ENCODE measurements at regions not wholly inside any gene's neighbourhood (a gene's known extent, or its start where the extent isn't known, plus 50 kb on each side); places are given as distances from the start of the nearest gene placed in this dataset.

DNA sequence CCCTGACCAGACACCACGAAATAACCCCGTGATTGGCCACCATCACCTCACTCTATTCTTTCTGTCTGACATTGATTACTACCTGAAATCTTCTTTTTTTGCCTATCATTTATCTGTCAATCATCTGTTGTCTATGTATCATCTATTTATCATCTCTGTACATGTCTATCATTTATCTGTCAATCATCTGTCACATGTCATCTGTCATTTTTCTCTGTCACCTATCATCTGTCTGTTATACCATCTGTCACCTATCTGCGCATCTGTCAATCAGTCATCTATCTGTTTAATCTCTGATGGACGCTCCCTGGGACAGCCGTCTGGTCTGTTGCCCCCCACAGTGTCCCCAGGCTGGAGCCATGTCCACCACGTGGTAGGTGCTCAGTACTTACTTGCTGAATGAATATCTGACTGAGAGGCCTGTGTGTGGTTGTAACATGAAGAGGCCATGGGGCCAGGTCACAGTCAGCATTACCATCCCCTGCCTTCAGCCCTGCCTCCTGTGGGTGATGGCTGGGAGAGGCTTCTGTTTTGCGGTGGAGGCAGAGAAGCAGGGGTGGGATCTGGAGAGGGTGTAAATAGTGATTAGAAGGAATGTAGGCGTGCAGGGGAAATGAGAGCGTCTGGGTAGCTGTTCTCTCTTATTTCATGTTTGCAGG lies 302.7 kb downstream of the QKI start:
- H3K4me1 ChIP-seq: peaks cover 0 to 9% (median 3%) of the 10 kb centered on the region in 4 donors
- ATAC-seq: no peak
- H3K9me3 ChIP-seq: no peaks in the 10 kb centered on the region
- TF ChIP-seq POLR2A (IDR thresholded peaks at IDR 0.05): no peak
- TF ChIP-seq, protein P1, sequence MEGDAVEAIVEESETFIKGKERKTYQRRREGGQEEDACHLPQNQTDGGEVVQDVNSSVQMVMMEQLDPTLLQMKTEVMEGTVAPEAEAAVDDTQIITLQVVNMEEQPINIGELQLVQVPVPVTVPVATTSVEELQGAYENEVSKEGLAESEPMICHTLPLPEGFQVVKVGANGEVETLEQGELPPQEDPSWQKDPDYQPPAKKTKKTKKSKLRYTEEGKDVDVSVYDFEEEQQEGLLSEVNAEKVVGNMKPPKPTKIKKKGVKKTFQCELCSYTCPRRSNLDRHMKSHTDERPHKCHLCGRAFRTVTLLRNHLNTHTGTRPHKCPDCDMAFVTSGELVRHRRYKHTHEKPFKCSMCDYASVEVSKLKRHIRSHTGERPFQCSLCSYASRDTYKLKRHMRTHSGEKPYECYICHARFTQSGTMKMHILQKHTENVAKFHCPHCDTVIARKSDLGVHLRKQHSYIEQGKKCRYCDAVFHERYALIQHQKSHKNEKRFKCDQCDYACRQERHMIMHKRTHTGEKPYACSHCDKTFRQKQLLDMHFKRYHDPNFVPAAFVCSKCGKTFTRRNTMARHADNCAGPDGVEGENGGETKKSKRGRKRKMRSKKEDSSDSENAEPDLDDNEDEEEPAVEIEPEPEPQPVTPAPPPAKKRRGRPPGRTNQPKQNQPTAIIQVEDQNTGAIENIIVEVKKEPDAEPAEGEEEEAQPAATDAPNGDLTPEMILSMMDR (IDR thresholded peaks at IDR 0.05): no peak
- 79% methylated on average over 7 of the region's 9 CpGs for WGBS (ENCODE audit: insufficient coverage, low coverage, low lambda C conversion rate, missing lambda C conversion rate)
- H3K4me3 ChIP-seq: no peak overlapping the region
- no peaks in the 10 kb centered on the region for H3K36me3 ChIP-seq
- no peak for DNase-seq
- intact Hi-C loops (cut with DNase I): no loop called here
- H3K27ac ChIP-seq: no peak overlapping the region
- no peaks in the 10 kb centered on the region for H3K27me3 ChIP-seq

DNA sequence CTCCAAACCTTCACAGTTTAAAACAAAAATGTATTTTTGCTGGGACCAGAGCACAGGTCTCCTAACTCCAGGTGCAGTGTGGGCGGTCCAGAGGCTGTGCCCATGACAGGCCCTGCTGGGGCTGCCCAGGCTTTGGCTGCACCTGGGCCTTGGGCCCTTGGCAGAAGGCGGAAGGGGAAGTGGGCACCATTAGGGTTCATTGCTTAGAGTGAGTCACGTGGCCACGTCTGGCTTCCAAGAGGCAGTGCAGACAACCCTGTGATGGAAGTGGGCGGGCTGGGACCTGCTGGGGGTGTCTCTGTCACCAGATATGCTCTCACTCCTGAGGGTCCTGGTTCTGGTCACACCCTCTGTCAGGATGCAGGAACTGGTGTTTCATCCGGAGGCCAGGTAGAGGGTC lies 302.2 kb downstream of the QKI start:
- Histone ChIP-seq H3K27me3 (no peaks in the 10 kb centered on the region), H3K36me3 (no peaks in the 10 kb centered on the region), H3K27ac (no peak overlapping the region), H3K9me3 (no peaks in the 10 kb centered on the region), H3K4me1 (peaks cover 0 to 9% (median 3%) of the 10 kb centered on the region in 4 donors), H3K4me3 (no peak overlapping the region)
- intact Hi-C loops (cut with DNase I): no loop called here
- DNase-seq: no peak
- no peak for ATAC-seq
- no peak for TF ChIP-seq POLR2A (IDR thresholded peaks at IDR 0.05)
- TF ChIP-seq, protein P1 (IDR thresholded peaks at IDR 0.05): no peak
- WGBS (ENCODE audit: insufficient coverage, low coverage, low lambda C conversion rate, missing lambda C conversion rate): 70% methylated on average over 2 of the region's 6 CpGs

DNA sequence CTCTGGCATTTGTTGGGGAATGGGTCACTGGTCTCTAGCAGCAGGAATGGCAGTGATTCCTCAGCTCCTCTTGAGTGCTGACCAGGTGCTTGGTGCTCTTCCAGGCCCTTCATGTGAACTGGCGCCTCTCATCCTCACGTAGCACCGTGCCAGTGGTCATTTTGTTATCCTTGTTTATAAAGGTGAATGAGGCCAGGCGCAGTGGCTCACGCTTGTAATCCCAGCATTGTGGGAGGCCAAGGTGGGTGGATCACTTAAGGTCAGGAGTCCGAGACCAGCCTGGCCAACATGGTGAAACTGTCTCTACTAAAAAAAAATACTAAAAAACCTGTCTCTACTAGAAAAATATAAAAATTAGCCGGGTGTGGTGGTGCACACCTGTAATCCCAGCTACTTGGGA lies 301.3 kb downstream of the QKI start:
- intact Hi-C loops (cut with DNase I): no loop called here
- Histone ChIP-seq H3K4me1 (peaks cover 0 to 9% (median 3%) of the 10 kb centered on the region in 4 donors), H3K9me3 (no peaks in the 10 kb centered on the region), H3K27me3 (no peaks in the 10 kb centered on the region), H3K36me3 (no peaks in the 10 kb centered on the region), H3K27ac (no peak overlapping the region), H3K4me3 (no peak overlapping the region)
- DNase-seq (no peak), ATAC-seq (no peak)
- TF ChIP-seq POLR2A (IDR thresholded peaks at IDR 0.05): no peak
- TF ChIP-seq, protein P1 (IDR thresholded peaks at IDR 0.05): no peak
- WGBS (ENCODE audit: insufficient coverage, low coverage, low lambda C conversion rate, missing lambda C conversion rate): 83% methylated on average over 7 of the region's 7 CpGs

DNA sequence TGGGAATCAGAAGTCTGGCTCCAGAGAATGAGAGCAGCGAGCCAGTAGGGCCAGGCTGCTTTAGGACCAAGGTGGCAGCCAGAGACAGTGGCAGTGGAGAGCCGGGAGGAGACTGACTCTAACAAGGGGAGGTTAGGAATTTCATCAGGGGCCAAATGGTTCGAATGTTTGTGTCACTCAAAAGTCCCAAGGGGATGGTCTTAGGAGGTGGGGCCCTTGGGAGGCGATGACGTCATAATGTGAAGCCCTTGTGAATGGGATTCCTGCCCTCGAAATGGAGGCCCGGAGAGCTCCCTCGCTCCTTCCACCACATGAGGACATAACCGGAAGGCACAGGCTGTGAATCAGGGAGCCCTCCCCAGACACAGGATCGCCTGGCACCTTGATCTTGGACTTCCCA lies 299.7 kb downstream of the QKI start:
- Histone ChIP-seq H3K27me3 (no peaks in the 10 kb centered on the region), H3K36me3 (no peaks in the 10 kb centered on the region), H3K4me1 (no peaks in the 10 kb centered on the region), H3K4me3 (no peak overlapping the region), H3K9me3 (no peaks in the 10 kb centered on the region), H3K27ac (no peak overlapping the region)
- 100% methylated on average over 1 of the region's 10 CpGs for WGBS (ENCODE audit: insufficient coverage, low coverage, low lambda C conversion rate, missing lambda C conversion rate)
- DNase-seq (no peak), ATAC-seq (no peak)
- intact Hi-C loops (cut with DNase I): no loop called here
- TF ChIP-seq, protein P1 (IDR thresholded peaks at IDR 0.05): no peak
- no peak for TF ChIP-seq POLR2A (IDR thresholded peaks at IDR 0.05)
